HG02970 (cell line): ENCODE measurements at regions not wholly inside any gene's neighbourhood (a gene's known extent, or its start where the extent isn't known, plus 50 kb on each side); places are given as distances from the start of the nearest gene placed in this dataset.

ENCODE experiments used
- ATAC-seq: cut with Tn5 transposase; IDR thresholded peaks from one replicate; pipeline ENCODE4 v1.9.1; 2021; ENCODE audit warnings: mild to moderate bottlenecking, moderate library complexity, moderate number of reproducible peaks; ENCODE audit not compliant: unreplicated experiment, low FRiP score

- ATAC-seq: no peak
These were observed 133.1 kb downstream of the IQUB start for GRCh38 chr7:123401295-123401694.

- no peak for ATAC-seq
These were observed 134.2 kb downstream of the IQUB start for GRCh38 chr7:123400196-123400595.

GRCh38 chr7:123398921-123399320 lies 135.5 kb downstream of the IQUB start:
- no peak for ATAC-seq

GRCh38 chr7:123397746-123398338 lies 136.6 kb downstream of the IQUB start:
- ATAC-seq: no peak

- ATAC-seq: no peak
These were observed 140.8 kb downstream of the IQUB start for GRCh38 chr7:123393623-123394022.

GRCh38 chr7:123372368-123372767 lies 162.0 kb downstream of the IQUB start:
- no peak for ATAC-seq

GRCh38 chr7:123367484-123368122 lies 166.8 kb downstream of the IQUB start:
- peak; percentile 89 for ATAC-seq

- ATAC-seq: no peak
These were observed 167.3 kb upstream of the SLC13A1 start for GRCh38 chr7:123367031-123367430.

GRCh38 chr7:123366626-123367025 lies 166.9 kb upstream of the SLC13A1 start:
- no peak for ATAC-seq

GRCh38 chr7:123360631-123361030 lies 160.9 kb upstream of the SLC13A1 start:
- ATAC-seq: no peak

GRCh38 chr7:123355576-123356190 lies 155.9 kb upstream of the SLC13A1 start:
- ATAC-seq: no peak

- ATAC-seq: no peak
These were observed 153.2 kb upstream of the SLC13A1 start for GRCh38 chr7:123352973-123353372.

GRCh38 chr7:123351516-123352505 lies 152.0 kb upstream of the SLC13A1 start:
- no peak for ATAC-seq

- ATAC-seq: no peak
These were observed 151.3 kb upstream of the SLC13A1 start for GRCh38 chr7:123351027-123351426.

GRCh38 chr7:123348690-123349089 lies 148.9 kb upstream of the SLC13A1 start:
- no peak for ATAC-seq

- no peak for ATAC-seq
These were observed 147.0 kb upstream of the SLC13A1 start for GRCh38 chr7:123346766-123347165.

- no peak for ATAC-seq
These were observed 143.8 kb upstream of the SLC13A1 start for GRCh38 chr7:123343611-123344010.

GRCh38 chr7:123341102-123341501 lies 141.3 kb upstream of the SLC13A1 start:
- ATAC-seq: no peak

GRCh38 chr7:123338688-123339087 lies 138.9 kb upstream of the SLC13A1 start:
- ATAC-seq: no peak

GRCh38 chr7:123329988-123330643 lies 130.3 kb upstream of the SLC13A1 start:
- ATAC-seq: no peak
